ENCODE measurements at regions not wholly inside any gene's neighbourhood (a gene's known extent, or its start where the extent isn't known, plus 50 kb on each side); places are given as distances from the start of the nearest gene placed in this dataset.
A peak's percentile ranks its signal among the peaks of the same experiment; 100 is the strongest.

- ChIA-PET CTCF (no interaction called here), POLR2A (no interaction called here)
- DNase-seq (ENCODE audit: extremely low spot score), result no peak
- TF ChIP-seq PKNOX1 (IDR thresholded peaks at IDR 0.05) (no peak), TARDBP (IDR thresholded peaks at IDR 0.05) (no peak), LEF1 (IDR thresholded peaks at IDR 0.05; ENCODE audit: borderline replicate concordance) (no peak)
Measured at GRCh38 chr10:78653555-78653954, 415.2 kb upstream of the ZMIZ1 start.

GRCh38 chr10:78654047-78654590 lies 414.6 kb upstream of the ZMIZ1 start:
- no peak for DNase-seq (ENCODE audit: extremely low spot score)
- ChIA-PET CTCF (no interaction called here), POLR2A (no interaction called here)
- TF ChIP-seq ELF4 (IDR thresholded peaks at IDR 0.05) (no peak), FOXK2 (IDR thresholded peaks at IDR 0.05) (no peak), ZNF384 (IDR thresholded peaks at IDR 0.05) (no peak), NFRKB (IDR thresholded peaks at IDR 0.05) (no peak), PKNOX1 (IDR thresholded peaks at IDR 0.05) (no peak), ARNT (IDR thresholded peaks at IDR 0.05) (no peak), L3MBTL2 (conservative IDR thresholded peaks at IDR 0.05) (no peak), HDGF (IDR thresholded peaks at IDR 0.05; ENCODE audit: borderline replicate concordance) (no peak), CTBP1 (IDR thresholded peaks at IDR 0.05; ENCODE audit: borderline replicate concordance) (no peak)

- no peak for DNase-seq (ENCODE audit: extremely low spot score)
- ChIA-PET CTCF (interaction anchor here (0.7 to 1.1 kb wide), 2 partner anchors 14 to 396 kb away, joined by 3 read pairs; no protein-coding TSS in a partner anchor), POLR2A (no interaction called here)
- TF ChIP-seq FOXK2 (IDR thresholded peaks at IDR 0.05) (no peak), SP1 (IDR thresholded peaks at IDR 0.05) (no peak), PKNOX1 (IDR thresholded peaks at IDR 0.05) (no peak), FOXM1 (IDR thresholded peaks at IDR 0.05; ENCODE audit: borderline replicate concordance) (no peak)
Measured at GRCh38 chr10:78655979-78656378, 412.8 kb upstream of the ZMIZ1 start.

GRCh38 chr10:78656417-78657162 lies 412.2 kb upstream of the ZMIZ1 start:
- DNase-seq (ENCODE audit: extremely low spot score), result no peak
- CTCF ChIA-PET, result interaction anchor here (0.7 to 1.1 kb wide), 2 partner anchors 13 to 397 kb away, joined by 3 read pairs; no protein-coding TSS in a partner anchor
- POLR2A ChIA-PET, result no interaction called here
- no peak for TF ChIP-seq TARDBP (IDR thresholded peaks at IDR 0.05)
- TF ChIP-seq PKNOX1 (IDR thresholded peaks at IDR 0.05), result no peak
- TF ChIP-seq BHLHE40 (IDR thresholded peaks at IDR 0.05; ENCODE audit: borderline replicate concordance), result no peak
- no peak for TF ChIP-seq ELF4 (IDR thresholded peaks at IDR 0.05)
- TF ChIP-seq NFRKB (IDR thresholded peaks at IDR 0.05), result no peak
- TF ChIP-seq ARNT (IDR thresholded peaks at IDR 0.05), result no peak
- TF ChIP-seq HDGF (IDR thresholded peaks at IDR 0.05; ENCODE audit: borderline replicate concordance), result no peak
- TF ChIP-seq CTBP1 (IDR thresholded peaks at IDR 0.05; ENCODE audit: borderline replicate concordance), result no peak

- ChIA-PET CTCF (interaction anchor here (0.9 to 1.6 kb wide), 6 partner anchors 8 to 431 kb away, joined by 3 to 7 read pairs (median 4); no protein-coding TSS in a partner anchor), POLR2A (no interaction called here)
- TF ChIP-seq HDGF (IDR thresholded peaks at IDR 0.05; ENCODE audit: borderline replicate concordance), result no peak
- TF ChIP-seq L3MBTL2 (conservative IDR thresholded peaks at IDR 0.05), result no peak
- TF ChIP-seq ARNT (IDR thresholded peaks at IDR 0.05), result no peak
- TF ChIP-seq SP1 (IDR thresholded peaks at IDR 0.05), result no peak
- TF ChIP-seq FOXA1 (IDR thresholded peaks at IDR 0.05), result no peak
- TF ChIP-seq BHLHE40 (IDR thresholded peaks at IDR 0.05; ENCODE audit: borderline replicate concordance), result no peak
- no peak for TF ChIP-seq FOXM1 (IDR thresholded peaks at IDR 0.05; ENCODE audit: borderline replicate concordance)
- no peak for TF ChIP-seq ZNF384 (IDR thresholded peaks at IDR 0.05)
- TF ChIP-seq PKNOX1 (IDR thresholded peaks at IDR 0.05), result no peak
- no peak for TF ChIP-seq ELF4 (IDR thresholded peaks at IDR 0.05)
- TF ChIP-seq CTBP1 (IDR thresholded peaks at IDR 0.05; ENCODE audit: borderline replicate concordance), result no peak
- no peak for TF ChIP-seq TARDBP (IDR thresholded peaks at IDR 0.05)
- TF ChIP-seq LEF1 (IDR thresholded peaks at IDR 0.05; ENCODE audit: borderline replicate concordance), result no peak
- TF ChIP-seq NFRKB (IDR thresholded peaks at IDR 0.05), result no peak
- no peak for TF ChIP-seq SUZ12 (IDR thresholded peaks at IDR 0.05)
- no peak for TF ChIP-seq FOXK2 (IDR thresholded peaks at IDR 0.05)
- DNase-seq (ENCODE audit: extremely low spot score), result peak; percentile 78
Measured at GRCh38 chr10:78657163-78657861, 411.5 kb upstream of the ZMIZ1 start.

Measured in HEK293T (cell line).